ENCODE measurements at regions not wholly inside any gene's neighbourhood (a gene's known extent, or its start where the extent isn't known, plus 50 kb on each side); places are given as distances from the start of the nearest gene placed in this dataset.
"Not testable (repeated sequence)": the region's sequence is repeated elsewhere in the genome, so short reads cannot be mapped to it uniquely, and the experiment has no call there.

GRCh38 chr12:82300611-82301010, 57.6 kb downstream of the CCDC59 start:
- no peak for TF ChIP-seq CTCF (conservative IDR thresholded peaks at IDR 0.05)
- no peak overlapping the region for H3K27ac ChIP-seq

GRCh38 chr12:82299319-82300025, 58.7 kb downstream of the CCDC59 start:
- no peak overlapping the region for H3K27ac ChIP-seq
- no peak for TF ChIP-seq CTCF (conservative IDR thresholded peaks at IDR 0.05)

- no peak overlapping the region for H3K27ac ChIP-seq
- no peak for TF ChIP-seq CTCF (conservative IDR thresholded peaks at IDR 0.05)
These were observed 67.8 kb downstream of the CCDC59 start for GRCh38 chr12:82290415-82290814.

- H3K27ac ChIP-seq: not testable (repeated sequence)
These were observed 76.9 kb downstream of the CCDC59 start for GRCh38 chr12:82281335-82281734.

GRCh38 chr12:82279536-82280058, 78.6 kb downstream of the CCDC59 start:
- TF ChIP-seq CTCF (conservative IDR thresholded peaks at IDR 0.05): no peak
- no peak overlapping the region for H3K27ac ChIP-seq

GRCh38 chr12:82277582-82277981, 80.6 kb downstream of the CCDC59 start:
- no peak for TF ChIP-seq CTCF (conservative IDR thresholded peaks at IDR 0.05)
- no peak overlapping the region for H3K27ac ChIP-seq

GRCh38 chr12:82242729-82243128, 115.5 kb downstream of the CCDC59 start:
- H3K27ac ChIP-seq: no peak overlapping the region
- TF ChIP-seq CTCF (conservative IDR thresholded peaks at IDR 0.05): no peak

GRCh38 chr12:82225871-82226270, 132.3 kb downstream of the CCDC59 start:
- no peak for TF ChIP-seq CTCF (conservative IDR thresholded peaks at IDR 0.05)
- no peak overlapping the region for H3K27ac ChIP-seq

Measured in VCaP (cell line).